OCI-M2 (cell line): ENCODE measurements at regions not wholly inside any gene's neighbourhood (a gene's known extent, or its start where the extent isn't known, plus 50 kb on each side); places are given as distances from the start of the nearest gene placed in this dataset.

Experiments used
- DNase-seq: peaks from one replicate; lab custom pipeline; 2025; ENCODE audit not compliant: unreplicated experiment; lab: John Stamatoyannopoulos, UW

DNA sequence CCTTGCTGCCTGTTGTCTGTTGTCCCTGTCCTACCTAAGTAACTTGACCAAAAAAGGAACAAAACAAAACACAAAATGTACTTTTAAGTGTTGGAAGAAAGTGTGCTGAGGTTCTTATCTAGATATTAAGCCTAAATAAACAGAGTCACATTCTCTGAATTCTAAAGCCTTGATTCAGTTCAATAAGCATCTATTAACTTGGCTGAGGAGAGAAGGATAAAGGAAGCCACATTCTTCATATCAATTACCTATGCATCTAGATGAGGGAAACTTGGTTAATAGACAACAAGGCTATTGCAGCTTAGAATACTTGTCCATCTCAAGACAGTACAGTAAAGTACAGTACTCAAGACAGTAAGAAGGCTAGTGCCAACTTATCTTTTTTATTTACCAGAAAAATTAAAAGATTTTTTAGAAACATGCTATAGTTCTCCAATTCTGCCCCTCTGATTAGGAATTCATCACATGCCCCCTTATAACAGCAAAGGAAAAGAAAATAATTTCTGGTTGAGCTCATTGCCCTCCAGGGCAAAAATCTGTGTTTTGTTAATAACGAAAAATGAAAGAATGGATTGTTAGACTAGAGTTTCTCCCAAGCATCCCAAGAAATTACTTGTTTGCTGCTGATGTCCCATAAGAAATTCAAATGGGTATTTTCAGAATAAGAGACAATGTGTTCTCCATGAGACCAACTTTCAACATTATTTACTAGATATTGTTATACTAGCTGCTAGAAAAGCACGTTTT is 546.5 kb upstream of the SEMA3D start:
- no peak for DNase-seq

DNA sequence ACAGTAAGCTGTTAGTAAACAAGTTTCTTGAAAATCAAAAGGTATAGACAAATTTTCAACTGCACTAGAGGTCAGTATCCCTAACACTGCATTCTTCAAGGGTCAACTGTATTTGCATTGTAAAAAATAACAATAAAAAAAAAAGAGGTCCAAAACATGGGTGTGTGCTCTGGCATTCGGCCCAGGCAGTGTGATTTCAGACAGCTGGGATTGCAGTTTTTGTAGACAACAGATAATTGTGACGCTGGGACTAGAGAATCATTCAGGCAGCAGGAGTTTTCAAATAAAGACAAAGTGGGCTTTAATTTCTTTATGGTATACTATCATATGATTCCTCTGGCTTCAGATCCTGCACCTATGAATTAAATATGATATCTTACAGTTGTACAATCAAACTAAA is 543.2 kb upstream of the SEMA3D start:
- no peak for DNase-seq

DNA sequence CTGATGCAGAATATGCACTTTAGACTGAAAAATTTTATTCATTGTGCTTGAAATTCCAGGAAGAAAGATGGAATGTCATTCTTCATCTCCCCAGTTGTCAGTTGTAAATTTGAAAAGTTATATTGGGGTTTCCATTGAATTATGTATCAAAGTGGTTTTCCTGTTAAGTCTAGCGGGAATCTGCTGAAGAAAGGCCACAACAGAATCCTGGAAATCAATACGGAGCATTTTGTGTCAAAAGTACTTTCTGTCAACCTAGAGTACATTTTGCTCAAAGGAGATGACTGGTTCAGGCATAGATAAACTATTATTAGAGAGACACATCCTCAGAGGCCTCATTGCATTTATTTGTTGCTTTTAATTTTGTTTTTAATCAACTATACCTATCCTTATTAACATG is 538.2 kb upstream of the SEMA3D start:
- DNase-seq = no peak

DNA sequence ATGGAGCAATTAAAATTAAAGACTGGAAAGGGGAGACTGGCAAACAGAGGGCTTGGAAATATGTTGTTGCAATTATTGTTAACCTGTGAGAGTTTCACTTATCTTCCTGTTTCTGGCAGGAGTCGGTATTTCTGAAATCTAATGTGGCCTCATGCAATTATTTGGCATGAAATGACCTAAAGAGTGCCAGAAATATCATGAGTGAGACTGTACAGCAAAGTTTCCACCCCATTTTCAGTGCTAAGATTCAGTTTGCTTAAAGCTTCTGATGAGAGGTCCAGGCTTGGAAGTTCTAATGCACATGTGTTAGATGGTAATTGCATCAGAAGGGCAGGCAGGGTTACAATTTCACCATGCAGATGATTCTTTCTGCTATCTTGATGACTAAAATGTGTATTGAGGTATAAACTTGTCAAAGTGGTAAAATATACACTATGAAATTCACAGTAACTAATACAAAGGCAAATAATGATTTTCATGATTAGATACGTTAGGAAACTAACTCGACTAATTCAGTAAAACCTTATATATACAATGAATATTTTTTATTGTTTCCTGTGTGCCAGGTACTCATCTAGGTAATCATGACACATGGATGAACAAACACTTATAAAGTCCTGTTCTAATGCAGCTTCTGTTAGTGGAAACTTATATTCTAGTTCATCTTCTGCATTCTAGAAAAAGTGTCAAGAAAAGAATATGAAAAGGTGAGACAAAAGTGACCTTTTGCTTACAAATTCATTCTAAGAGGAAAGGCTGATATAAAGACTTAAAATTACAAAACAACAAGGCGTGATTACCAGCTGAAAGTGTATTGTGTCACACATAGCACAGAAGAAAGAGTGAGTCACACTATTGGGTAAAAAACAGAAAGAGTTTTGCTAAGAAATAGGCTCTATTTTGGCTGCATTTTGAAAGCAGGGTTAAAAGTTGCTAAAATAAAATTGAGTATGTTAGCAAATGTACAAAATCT is 533.4 kb upstream of the SEMA3D start:
- no peak for DNase-seq

DNA sequence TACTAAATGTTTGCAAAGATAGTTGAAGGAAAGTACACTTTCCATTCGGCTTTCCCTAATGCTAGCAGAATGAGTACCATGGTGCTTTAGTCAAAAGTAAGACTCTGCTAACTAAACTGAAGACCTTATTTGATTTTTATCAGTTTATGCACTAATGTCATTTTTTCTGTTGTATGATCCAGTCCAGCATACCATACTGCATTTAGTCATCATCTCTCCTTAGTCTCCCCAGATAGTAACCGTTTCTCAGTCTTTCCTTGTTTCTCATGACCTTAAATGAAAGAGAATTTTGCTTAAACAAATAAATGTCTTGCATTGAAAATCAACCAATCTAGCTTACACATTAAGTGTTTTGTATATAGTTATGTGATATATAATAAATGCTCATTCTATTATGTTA is 529.5 kb upstream of the SEMA3D start:
- no peak for DNase-seq

DNA sequence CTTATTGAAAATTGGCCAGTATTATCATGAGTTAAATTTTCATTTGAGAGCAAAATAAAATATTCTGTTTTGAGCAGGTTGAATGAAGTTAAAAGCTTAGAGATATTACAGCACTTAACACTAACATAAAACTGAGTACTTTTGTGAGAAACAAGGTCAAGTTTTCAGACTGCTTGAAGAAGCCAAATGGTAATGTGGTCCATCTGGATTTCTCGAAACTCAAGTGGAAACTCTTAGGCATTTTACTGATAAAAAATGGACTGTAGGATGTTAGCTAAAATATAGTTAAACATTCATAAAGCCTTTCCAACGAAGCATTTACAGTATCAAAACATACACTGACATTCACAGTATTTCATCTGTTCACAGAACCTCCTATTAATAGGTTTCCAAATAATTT is 528.1 kb upstream of the SEMA3D start:
- no peak for DNase-seq

DNA sequence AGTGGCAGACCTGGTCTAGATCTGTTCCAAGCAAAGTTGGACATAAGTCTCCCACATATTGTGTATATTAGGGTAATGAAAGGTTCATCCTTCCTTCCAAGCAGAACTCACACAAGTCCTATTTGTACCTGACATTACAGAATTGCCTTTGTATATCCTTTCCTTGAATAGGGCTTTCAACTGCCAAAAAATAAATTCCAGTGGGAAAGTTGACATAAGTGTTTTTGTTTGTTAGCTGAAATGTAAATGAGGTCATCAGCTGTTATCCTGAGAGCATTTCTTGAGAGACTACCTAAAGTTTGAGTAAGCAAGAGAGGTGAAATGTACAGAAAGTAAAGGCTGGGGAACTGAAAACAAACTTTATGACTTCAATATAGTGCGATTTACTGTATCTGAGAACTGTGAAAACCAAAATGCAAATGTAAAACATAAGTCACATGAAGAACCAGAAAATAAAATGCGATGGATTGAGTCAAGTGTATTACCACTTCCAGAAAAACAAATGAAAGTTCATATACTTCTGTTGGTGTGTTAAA is 527.3 kb upstream of the SEMA3D start:
- no peak for DNase-seq

DNA sequence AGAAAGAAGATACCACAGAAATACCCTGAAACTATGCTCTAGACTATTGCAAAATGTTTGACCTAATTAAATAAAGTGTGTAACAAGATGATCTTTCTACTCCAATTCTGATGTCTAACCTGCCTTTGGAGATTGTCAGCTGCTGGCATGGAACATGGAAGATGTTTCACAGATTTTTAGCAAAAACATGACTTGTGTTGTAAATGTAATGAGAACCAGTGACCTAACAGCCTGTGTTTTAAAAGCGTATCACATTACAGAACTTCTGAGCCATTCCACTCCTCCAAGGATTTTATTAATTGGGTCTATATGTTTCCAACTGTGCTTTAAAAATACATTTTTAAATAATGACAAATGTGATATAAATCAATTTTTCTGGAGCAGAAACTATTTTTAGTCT is 526.3 kb upstream of the SEMA3D start:
- DNase-seq = no peak

DNA sequence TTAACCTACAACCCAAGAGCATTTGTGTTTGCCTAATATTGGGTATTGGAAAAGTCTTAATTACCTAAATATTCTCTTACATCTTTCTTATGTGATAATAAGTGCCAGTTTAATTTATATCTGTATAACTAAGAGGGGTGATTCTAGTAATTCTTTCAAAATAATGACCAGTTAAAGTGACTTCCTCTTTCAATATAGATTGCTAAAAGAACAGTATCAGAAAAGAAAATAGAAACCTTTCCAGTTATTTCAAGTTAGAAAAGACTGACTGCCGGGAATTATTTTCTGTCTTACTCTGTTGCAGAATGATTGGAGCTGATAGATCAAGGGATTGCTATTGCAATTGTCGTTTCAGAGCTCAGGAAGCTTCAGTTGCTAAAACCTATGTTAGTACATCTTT is 525.0 kb upstream of the SEMA3D start:
- DNase-seq = no peak

DNA sequence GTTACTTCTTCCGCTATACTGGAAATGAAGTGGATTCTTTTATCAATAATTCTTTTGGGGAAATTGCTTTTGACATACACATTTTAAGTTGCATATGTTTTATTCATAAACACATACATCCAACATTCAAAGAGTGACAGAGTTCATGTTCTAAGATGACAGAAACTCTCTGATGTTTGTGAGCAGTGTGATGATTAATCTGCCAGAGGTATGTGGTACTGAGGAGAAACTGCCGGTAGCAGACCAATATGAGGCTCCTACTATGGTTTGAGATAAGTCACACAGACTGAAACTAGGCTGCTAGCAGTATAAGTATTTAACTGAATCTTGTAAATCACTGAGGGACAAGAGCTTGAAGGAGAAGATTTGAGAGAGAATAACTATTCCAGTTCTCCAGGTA is 524.1 kb upstream of the SEMA3D start:
- DNase-seq = no peak

DNA sequence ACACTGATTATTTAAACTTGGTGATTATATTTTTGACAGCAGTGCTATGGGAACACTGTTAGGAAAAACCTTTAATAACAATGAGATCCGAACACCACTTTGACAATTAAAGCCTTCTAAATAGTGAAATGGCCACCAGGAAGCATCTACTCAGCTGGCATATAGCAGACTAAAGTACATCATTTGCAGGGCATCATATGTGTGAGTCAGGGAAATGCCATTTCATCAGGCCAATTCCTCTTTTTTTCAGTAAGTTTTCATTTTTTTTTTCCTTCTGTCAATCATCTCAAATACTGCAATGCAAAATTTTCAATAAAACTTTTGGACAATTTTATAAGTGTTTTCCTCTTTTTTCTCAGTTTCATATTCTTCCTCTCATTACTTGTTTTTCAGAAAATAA is 521.4 kb upstream of the SEMA3D start:
- DNase-seq = no peak

DNA sequence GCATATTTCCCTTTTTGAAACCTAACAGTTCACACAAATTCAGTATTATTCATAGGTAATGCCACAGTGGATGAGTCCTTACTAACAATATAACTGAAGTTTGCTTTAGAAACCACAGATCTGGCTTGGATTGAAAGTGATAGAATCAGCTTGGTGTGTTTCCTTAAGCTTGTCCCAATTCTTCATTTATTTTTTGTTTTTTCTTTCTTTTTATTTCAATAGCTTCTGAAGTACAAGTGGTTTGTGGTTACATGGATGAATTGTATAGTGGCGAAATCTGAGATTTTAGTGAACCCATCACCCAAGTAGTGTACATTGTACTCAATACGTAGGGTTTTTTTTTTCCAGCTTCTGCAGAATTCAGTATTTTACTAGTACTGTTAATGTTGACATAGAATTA is 518.2 kb upstream of the SEMA3D start:
- DNase-seq = no peak

DNA sequence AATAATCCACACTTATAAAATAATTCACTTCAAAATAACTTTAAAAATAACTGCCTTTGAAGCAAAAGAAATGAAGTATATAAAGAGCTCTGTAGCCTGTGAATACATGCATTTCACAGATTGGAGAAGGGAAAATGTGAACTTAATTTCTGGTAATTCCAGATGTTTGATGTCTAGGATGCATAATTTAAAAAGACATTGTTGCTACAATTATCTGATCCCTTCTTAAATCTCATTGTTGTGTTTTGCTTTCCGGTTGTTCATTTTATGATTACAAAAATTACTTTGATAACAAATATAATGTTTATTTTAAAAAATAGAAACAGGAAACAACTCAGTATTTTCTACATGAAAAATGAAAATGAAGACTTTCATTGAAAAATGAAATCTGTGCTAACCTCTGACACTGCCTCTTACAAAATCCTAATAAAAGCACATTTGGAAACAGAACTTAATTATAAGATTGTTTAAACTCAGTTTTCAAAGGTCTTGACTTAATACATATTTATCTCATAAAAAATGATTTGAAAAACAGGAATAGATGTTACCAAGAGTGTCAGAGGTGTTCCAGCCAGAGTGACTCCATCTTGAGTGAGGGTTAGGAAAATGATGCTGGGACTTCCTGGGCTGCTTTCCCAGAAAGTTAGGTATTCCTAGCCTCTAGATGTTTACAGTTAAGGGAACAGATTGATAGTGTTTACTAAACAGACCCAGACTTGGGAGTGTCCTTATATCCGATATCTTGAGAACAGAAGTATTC is 516.6 kb upstream of the SEMA3D start:
- no peak for DNase-seq

DNA sequence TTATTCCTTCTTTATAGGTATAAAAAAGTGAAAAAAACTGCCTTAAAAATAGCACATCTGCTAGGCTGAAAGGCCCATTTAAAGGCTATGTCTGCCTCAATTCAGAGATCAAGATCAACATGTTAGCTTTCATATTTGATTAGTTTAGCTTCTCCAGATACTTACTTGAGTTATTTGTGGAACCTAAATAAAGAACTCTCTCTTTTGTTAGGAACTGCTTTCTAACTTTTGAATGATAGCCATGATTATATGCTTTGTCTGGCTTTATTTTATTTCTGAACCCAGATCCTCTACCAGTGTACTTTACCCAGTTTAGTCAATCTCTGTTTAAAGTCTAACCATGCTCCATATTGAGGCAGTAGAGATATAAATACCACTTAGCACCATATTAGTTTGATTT is 515.5 kb upstream of the SEMA3D start:
- no peak for DNase-seq

DNA sequence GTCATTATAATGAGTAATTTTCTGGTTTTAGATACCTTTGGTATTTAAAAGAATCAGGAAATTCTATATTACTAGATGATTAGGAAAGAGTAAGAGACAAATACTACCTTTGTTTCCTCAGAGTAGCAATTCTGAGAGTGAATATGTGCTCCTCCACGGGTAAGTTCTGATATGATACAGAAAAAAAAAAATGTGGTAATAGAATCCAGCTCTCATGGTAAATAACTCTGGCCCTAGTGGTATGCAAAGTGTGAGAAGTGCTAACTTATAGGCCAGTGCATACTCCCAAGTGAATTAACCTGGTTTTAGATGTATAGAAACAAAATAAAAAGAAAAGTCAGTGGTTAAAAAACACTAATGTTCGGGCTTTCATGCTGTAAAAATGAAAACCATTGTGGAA is 512.6 kb upstream of the SEMA3D start:
- DNase-seq = no peak

DNA sequence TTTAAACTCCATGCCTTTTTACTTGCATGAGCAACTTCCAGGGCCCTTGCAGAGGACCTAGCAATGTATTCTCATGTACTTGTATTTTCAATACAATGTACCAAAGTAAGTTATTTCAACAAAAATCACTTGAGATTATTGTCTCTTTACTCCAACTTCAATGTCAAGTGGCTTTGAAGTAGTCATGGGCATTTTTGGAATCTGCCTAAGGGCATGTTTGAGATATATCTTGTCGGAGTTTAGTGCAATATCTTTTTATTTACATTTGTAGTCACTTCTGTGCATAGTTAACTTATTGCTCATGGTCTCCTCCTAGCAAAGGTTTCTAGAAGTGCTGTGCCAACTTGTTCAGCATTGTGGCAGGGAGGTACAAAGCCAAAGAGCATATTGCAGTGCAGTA is 508.7 kb upstream of the SEMA3D start:
- no peak for DNase-seq

DNA sequence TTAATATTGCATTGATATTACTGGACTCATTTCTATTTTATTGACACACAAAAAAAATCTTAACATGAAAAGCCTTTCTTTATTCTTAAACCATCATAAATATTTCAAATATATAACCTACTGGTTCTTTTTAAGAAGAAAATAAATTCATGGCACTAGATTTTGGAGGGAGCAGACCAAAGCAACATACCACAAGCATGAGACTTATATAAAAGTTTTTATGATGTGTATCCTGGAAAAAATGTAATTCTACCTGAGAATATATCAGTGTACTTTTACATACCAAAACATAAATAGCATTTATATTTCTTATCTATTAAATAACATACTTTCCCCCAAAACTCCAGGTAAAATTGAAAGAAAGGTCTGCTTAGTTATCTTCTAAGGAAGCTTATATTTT is 508.2 kb upstream of the SEMA3D start:
- no peak for DNase-seq

DNA sequence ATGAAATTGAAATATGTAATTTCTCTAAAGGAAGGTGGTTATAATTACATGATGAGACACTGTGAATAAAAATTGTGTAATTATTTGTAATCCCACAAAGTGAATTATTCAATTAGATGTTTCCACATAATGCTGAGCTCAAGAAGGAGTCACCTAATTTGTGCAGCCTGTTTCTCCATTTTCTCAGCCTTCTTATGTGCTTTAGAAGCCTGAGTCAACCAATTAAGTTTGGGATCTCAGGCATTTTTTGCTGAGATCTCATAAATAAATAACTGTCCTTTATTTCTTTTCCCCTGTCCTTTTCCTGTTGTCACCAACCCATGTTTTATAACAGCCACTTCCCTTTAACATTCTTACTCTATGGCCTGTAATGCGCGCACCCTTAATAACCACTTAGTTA is 506.5 kb upstream of the SEMA3D start:
- DNase-seq = no peak

DNA sequence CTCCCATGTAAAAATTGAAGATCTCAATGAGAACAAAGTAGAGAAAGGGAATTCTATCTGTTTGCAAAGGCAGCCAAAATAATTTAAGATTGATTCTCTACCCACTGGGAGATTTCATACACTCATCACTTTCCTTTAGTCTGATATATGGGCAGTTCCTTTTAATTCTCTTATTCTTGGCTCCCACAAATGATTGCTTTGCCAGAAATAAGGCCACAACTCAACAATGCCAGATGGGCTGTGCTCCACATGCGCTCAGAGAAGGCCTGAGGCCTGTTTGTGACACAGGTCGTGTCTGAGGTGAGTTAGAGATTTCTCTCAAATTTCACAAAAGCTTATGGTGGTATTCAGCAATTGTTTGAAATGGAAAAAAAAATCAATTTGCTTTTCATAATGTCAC is 501.9 kb upstream of the SEMA3D start:
- DNase-seq = no peak

DNA sequence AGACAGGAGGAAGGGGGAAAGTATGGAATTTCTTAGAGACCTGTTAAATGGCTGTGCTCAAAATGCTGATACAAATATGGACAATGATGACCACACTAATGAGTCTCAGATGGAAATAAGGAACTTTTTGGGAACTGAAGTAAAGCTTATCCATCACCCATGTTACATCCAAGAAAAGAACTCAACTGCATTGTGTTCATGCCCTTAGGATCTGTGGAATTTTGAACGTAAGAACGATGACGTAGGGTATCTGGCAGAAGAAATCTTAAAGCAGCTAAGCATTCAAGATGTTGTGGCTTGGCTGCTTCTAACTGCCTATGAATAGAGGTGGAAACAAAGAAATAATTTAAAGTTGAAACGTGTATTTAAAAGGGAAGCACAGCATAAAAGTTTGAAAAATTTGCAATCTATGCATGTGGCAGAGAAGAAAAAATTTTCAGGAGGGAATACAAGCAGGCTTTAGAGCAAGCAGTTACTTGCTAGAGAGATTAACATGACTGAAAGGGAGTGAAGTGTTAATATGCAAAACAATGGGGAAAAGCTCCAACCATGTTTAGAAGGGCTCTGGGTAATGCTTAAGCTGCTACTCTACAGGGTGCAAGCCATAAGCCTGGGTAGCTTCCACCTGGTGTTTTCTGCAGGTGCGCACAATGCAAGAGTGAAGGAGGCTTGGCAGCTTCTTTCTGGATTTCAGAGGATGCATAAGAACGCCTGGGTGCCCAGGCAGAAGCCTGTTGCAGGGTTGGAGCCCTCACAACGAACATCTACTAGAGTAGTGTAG is 499.7 kb upstream of the SEMA3D start:
- DNase-seq = no peak

DNA sequence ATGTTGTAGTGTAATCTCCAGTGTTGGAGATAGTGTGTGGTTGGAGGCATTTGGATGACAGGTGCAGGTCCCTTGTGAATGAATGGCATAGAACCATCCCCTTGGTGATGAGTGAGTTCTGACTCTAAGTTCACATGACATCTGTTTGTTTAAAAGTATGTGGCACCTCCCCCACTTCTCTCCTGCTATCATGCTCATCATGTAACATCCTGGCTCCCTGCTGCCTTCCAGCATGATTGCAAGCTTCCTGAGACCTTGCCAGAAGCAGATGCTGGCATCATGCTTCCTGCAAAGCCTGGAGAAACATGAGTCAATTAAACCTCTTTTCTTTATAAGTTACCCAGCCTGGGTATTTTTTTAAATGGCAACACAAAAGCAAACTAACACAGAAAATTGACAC is 499.0 kb upstream of the SEMA3D start:
- no peak for DNase-seq
